C4-2B (cell line): ENCODE measurements at regions not wholly inside any gene's neighbourhood (a gene's known extent, or its start where the extent isn't known, plus 50 kb on each side); places are given as distances from the start of the nearest gene placed in this dataset.

Experiments
- CTCF ChIP-seq: fragments of 450-650 bp; conservative IDR thresholded peaks from 2 replicates; pipeline ENCODE4 v1.5.1; 2017; ENCODE audit warnings: mild to moderate bottlenecking
- ZFX ChIP-seq: fragments of 450-650 bp; IDR thresholded peaks from 2 replicates; pipeline ENCODE4 v1.6.1; 2017

GRCh38 chr18:76102156-76102555, 392.9 kb downstream of the ZNF516 start:
- no peak for TF ChIP-seq CTCF
- TF ChIP-seq ZFX: no peak
